ENCODE measurements at regions not wholly inside any gene's neighbourhood (a gene's known extent, or its start where the extent isn't known, plus 50 kb on each side); places are given as distances from the start of the nearest gene placed in this dataset.
"Not testable (repeated sequence)": the region's sequence is repeated elsewhere in the genome, so short reads cannot be mapped to it uniquely, and the experiment has no call there.

- POLR2A ChIA-PET; DNase-seq (ENCODE audit: low spot score); H3K9me3 ChIP-seq (ENCODE audit: low read length); H3K4me2 ChIP-seq (ENCODE audit: low read depth, low read length); H3K36me3 ChIP-seq (replicated peaks in 1 of 2; ENCODE audit: control insufficient read depth in 1 of 2, insufficient read depth in 2 of 2, low read length in 2 of 2); H4K20me1 ChIP-seq (ENCODE audit: insufficient read depth, low read length); ATAC-seq; H2AFZ ChIP-seq (ENCODE audit: low read length); H3K79me2 ChIP-seq (ENCODE audit: insufficient read depth, low read length); BruUV-seq (replicated peaks); FAIRE-seq; intact Hi-C loops (cut with micrococcal nuclease; ENCODE audit: unreplicated experiment); CTCF ChIA-PET (ENCODE audit: low intra/inter-chr PET ratio, low total read pairs); in situ Hi-C loops (cut with HindIII; ENCODE audit: extremely low pct_ligation_motif_present, low pct_unique_long_range_greater_than_20kb); H3K27ac ChIP-seq (ENCODE audit: extremely low read length, insufficient read depth, low read length); H3K27me3 ChIP-seq (ENCODE audit: control insufficient read depth in 1 of 2, insufficient read depth in 2 of 2, low read length in 2 of 2); H3K4me1 ChIP-seq (ENCODE audit: insufficient read depth, low read length); H3K4me3 ChIP-seq (replicated peaks in 1 of 3; ENCODE audit: insufficient read depth in 1 of 3, low read depth in 2 of 3, low read length in 3 of 3); H3K9ac ChIP-seq (ENCODE audit: insufficient read depth, low read depth, low read length): not testable (repeated sequence)
- 46% methylated on average over 16 of the region's 20 CpGs for WGBS (ENCODE audit: low lambda C conversion rate)
Observed at GRCh38 chr9:65566018-65566417, 109.7 kb upstream of the ZNG1E start.

DNA sequence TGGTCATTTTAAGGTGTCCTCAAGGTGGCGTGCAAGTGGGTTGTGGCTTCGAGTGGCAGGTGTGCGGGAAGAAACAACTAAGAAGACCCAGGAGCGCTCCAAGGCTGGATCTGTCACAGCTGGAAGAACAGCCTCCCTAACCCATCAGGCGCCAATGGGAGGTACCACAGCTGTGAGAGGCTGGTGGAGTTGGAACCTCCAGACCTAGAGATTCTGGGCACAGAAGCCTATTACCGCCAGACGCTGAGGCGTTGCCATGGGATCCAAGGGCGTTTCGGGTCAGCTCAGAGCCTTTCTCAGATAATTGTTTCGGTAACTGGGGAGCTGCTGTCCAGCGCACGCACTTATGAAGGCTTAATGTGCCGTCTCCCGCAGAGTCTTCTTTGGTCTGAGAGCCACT, 156.7 kb upstream of the ZNG1E start:
- H3K9ac ChIP-seq (ENCODE audit: insufficient read depth, low read depth, low read length); FAIRE-seq; H3K4me1 ChIP-seq (ENCODE audit: insufficient read depth, low read length); H2AFZ ChIP-seq (ENCODE audit: low read length); BruUV-seq (replicated peaks); DNase-seq (ENCODE audit: low spot score); H3K36me3 ChIP-seq (replicated peaks in 1 of 2; ENCODE audit: control insufficient read depth in 1 of 2, insufficient read depth in 2 of 2, low read length in 2 of 2); H3K79me2 ChIP-seq (ENCODE audit: insufficient read depth, low read length); H3K9me3 ChIP-seq (ENCODE audit: low read length); H3K4me3 ChIP-seq (replicated peaks in 1 of 3; ENCODE audit: insufficient read depth in 1 of 3, low read depth in 2 of 3, low read length in 3 of 3); POLR2A ChIA-PET; H3K4me2 ChIP-seq (ENCODE audit: low read depth, low read length); H3K27ac ChIP-seq (ENCODE audit: extremely low read length, insufficient read depth, low read length); ATAC-seq; CTCF ChIA-PET (ENCODE audit: low intra/inter-chr PET ratio, low total read pairs); H3K27me3 ChIP-seq (ENCODE audit: control insufficient read depth in 1 of 2, insufficient read depth in 2 of 2, low read length in 2 of 2); intact Hi-C loops (cut with micrococcal nuclease; ENCODE audit: unreplicated experiment); in situ Hi-C loops (cut with HindIII; ENCODE audit: extremely low pct_ligation_motif_present, low pct_unique_long_range_greater_than_20kb); H4K20me1 ChIP-seq (ENCODE audit: insufficient read depth, low read length): not testable (repeated sequence)
- WGBS (ENCODE audit: low lambda C conversion rate) = no CpG with 5 or more reads among the region's 15 CpGs

DNA sequence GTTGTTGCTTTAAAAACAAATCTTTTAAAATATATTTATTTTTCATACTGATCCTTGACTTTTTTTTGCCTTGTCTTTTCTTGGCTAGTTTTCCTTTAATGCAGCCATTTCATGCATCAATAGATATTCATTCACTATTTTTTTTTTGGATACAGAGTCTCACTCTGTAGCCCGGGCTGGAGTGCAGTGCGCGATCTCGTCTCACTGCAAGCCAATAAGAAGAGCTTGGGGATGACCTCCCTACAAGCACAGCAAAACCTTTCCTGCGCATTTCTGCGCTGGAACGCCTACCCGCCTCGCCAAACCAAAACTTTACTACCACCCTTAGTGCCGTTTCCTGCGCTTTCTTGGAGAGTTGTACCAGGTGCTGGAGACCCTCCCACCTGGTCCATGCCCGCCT, 161.3 kb upstream of the ZNG1E start:
- POLR2A ChIA-PET = not testable (repeated sequence)
- 57% methylated on average over 12 of the region's 12 CpGs for WGBS (ENCODE audit: low lambda C conversion rate)

GRCh38 chr9:65507897-65508296, 167.8 kb upstream of the ZNG1E start:
- H3K79me2 ChIP-seq (ENCODE audit: insufficient read depth, low read length); in situ Hi-C loops (cut with HindIII; ENCODE audit: extremely low pct_ligation_motif_present, low pct_unique_long_range_greater_than_20kb); H2AFZ ChIP-seq (ENCODE audit: low read length); CTCF ChIA-PET (ENCODE audit: low intra/inter-chr PET ratio, low total read pairs); H3K27ac ChIP-seq (ENCODE audit: extremely low read length, insufficient read depth, low read length); intact Hi-C loops (cut with micrococcal nuclease; ENCODE audit: unreplicated experiment); FAIRE-seq; H3K4me3 ChIP-seq (replicated peaks in 1 of 3; ENCODE audit: insufficient read depth in 1 of 3, low read depth in 2 of 3, low read length in 3 of 3); H3K36me3 ChIP-seq (replicated peaks in 1 of 2; ENCODE audit: control insufficient read depth in 1 of 2, insufficient read depth in 2 of 2, low read length in 2 of 2); H3K4me1 ChIP-seq (ENCODE audit: insufficient read depth, low read length); POLR2A ChIA-PET; H3K27me3 ChIP-seq (ENCODE audit: control insufficient read depth in 1 of 2, insufficient read depth in 2 of 2, low read length in 2 of 2); H4K20me1 ChIP-seq (ENCODE audit: insufficient read depth, low read length); ATAC-seq; BruUV-seq (replicated peaks); DNase-seq (ENCODE audit: low spot score); H3K9ac ChIP-seq (ENCODE audit: insufficient read depth, low read depth, low read length); H3K9me3 ChIP-seq (ENCODE audit: low read length); H3K4me2 ChIP-seq (ENCODE audit: low read depth, low read length): not testable (repeated sequence)

More for the DNA sequence above, 161.3 kb upstream of the ZNG1E start:
- H3K27ac ChIP-seq (ENCODE audit: extremely low read length, insufficient read depth, low read length); BruUV-seq (replicated peaks); H3K36me3 ChIP-seq (replicated peaks in 1 of 2; ENCODE audit: control insufficient read depth in 1 of 2, insufficient read depth in 2 of 2, low read length in 2 of 2); H3K27me3 ChIP-seq (ENCODE audit: control insufficient read depth in 1 of 2, insufficient read depth in 2 of 2, low read length in 2 of 2); DNase-seq (ENCODE audit: low spot score); H3K9ac ChIP-seq (ENCODE audit: insufficient read depth, low read depth, low read length); FAIRE-seq; ATAC-seq; H3K4me2 ChIP-seq (ENCODE audit: low read depth, low read length); H3K4me1 ChIP-seq (ENCODE audit: insufficient read depth, low read length); H2AFZ ChIP-seq (ENCODE audit: low read length); intact Hi-C loops (cut with micrococcal nuclease; ENCODE audit: unreplicated experiment); in situ Hi-C loops (cut with HindIII; ENCODE audit: extremely low pct_ligation_motif_present, low pct_unique_long_range_greater_than_20kb); H3K79me2 ChIP-seq (ENCODE audit: insufficient read depth, low read length); H3K4me3 ChIP-seq (replicated peaks in 1 of 3; ENCODE audit: insufficient read depth in 1 of 3, low read depth in 2 of 3, low read length in 3 of 3); H3K9me3 ChIP-seq (ENCODE audit: low read length); H4K20me1 ChIP-seq (ENCODE audit: insufficient read depth, low read length); CTCF ChIA-PET (ENCODE audit: low intra/inter-chr PET ratio, low total read pairs): not testable (repeated sequence)

GRCh38 chr9:65504686-65505085, 171.0 kb upstream of the ZNG1E start:
- POLR2A ChIA-PET; H3K4me3 ChIP-seq (replicated peaks in 1 of 3; ENCODE audit: insufficient read depth in 1 of 3, low read depth in 2 of 3, low read length in 3 of 3); H3K36me3 ChIP-seq (replicated peaks in 1 of 2; ENCODE audit: control insufficient read depth in 1 of 2, insufficient read depth in 2 of 2, low read length in 2 of 2); H3K9ac ChIP-seq (ENCODE audit: insufficient read depth, low read depth, low read length); H4K20me1 ChIP-seq (ENCODE audit: insufficient read depth, low read length); H2AFZ ChIP-seq (ENCODE audit: low read length); in situ Hi-C loops (cut with HindIII; ENCODE audit: extremely low pct_ligation_motif_present, low pct_unique_long_range_greater_than_20kb); H3K27ac ChIP-seq (ENCODE audit: extremely low read length, insufficient read depth, low read length); ATAC-seq; intact Hi-C loops (cut with micrococcal nuclease; ENCODE audit: unreplicated experiment); H3K4me2 ChIP-seq (ENCODE audit: low read depth, low read length); BruUV-seq (replicated peaks); CTCF ChIA-PET (ENCODE audit: low intra/inter-chr PET ratio, low total read pairs); DNase-seq (ENCODE audit: low spot score); H3K27me3 ChIP-seq (ENCODE audit: control insufficient read depth in 1 of 2, insufficient read depth in 2 of 2, low read length in 2 of 2); H3K4me1 ChIP-seq (ENCODE audit: insufficient read depth, low read length); H3K9me3 ChIP-seq (ENCODE audit: low read length); H3K79me2 ChIP-seq (ENCODE audit: insufficient read depth, low read length); FAIRE-seq: not testable (repeated sequence)
- 14% methylated on average over 6 of the region's 7 CpGs for WGBS (ENCODE audit: low lambda C conversion rate)

Data from HepG2 (cell line).